OCI-LY1 (cell line): ENCODE measurements at regions not wholly inside any gene's neighbourhood (a gene's known extent, or its start where the extent isn't known, plus 50 kb on each side); places are given as distances from the start of the nearest gene placed in this dataset.

ENCODE experiments used
- H2AFZ ChIP-seq: fragments of 200-600 bp; sonication (generic), shearing (Covaris generic); 2 replicates; pipeline ENCODE4 v1.6.0; 2014; ENCODE audit warnings: antibody characterized with exemption, mild to moderate bottlenecking, low read length
- H3F3A ChIP-seq: fragments of 200-600 bp; sonication (generic), shearing (Covaris generic); 2 replicates; pipeline ENCODE4 v1.6.0; 2014; ENCODE audit warnings: mild to moderate bottlenecking, antibody characterized with exemption, low read length, moderate library complexity; ENCODE audit not compliant: insufficient read depth
- H3K27ac ChIP-seq: fragments of 200-600 bp; sonication (generic); 2 replicates; pipeline ENCODE4 v1.5.1; 2014; ENCODE audit warnings: low read length, mixed run types, mild to moderate bottlenecking, low read depth; ENCODE audit not compliant: poor library complexity, severe bottlenecking
- H3K27me3 ChIP-seq: fragments of 200-600 bp; sonication (generic); 2 replicates; pipeline ENCODE4 v1.6.0; 2014; ENCODE audit warnings: antibody characterized with exemption, mild to moderate bottlenecking, low read length, moderate library complexity; ENCODE audit not compliant: insufficient read depth
- H3K36me3 ChIP-seq: fragments of 200-600 bp; sonication (generic); 2 replicates; pipeline ENCODE4 v1.6.1; 2014; ENCODE audit warnings: mild to moderate bottlenecking, antibody characterized with exemption, low read length, moderate library complexity, mixed read lengths; ENCODE audit not compliant: insufficient read depth
- H3K4me1 ChIP-seq: fragments of 200-600 bp; sonication (generic); 2 replicates; pipeline ENCODE4 v1.5.1; 2014; ENCODE audit warnings: mild to moderate bottlenecking, low read length, moderate library complexity; ENCODE audit not compliant: insufficient read depth, severe bottlenecking
- H3K4me2 ChIP-seq: fragments of 200-600 bp; sonication (generic), shearing (Covaris generic); 2 replicates; pipeline ENCODE4 v1.6.1; 2014; ENCODE audit warnings: low read length
- H3K4me3 ChIP-seq: fragments of 200-600 bp; sonication (generic); 2 replicates; pipeline ENCODE4 v1.5.1; 2014; ENCODE audit warnings: low read length, low read depth, mild to moderate bottlenecking, mixed read lengths; ENCODE audit not compliant: poor library complexity, severe bottlenecking
- H3K79me2 ChIP-seq: fragments of 200-600 bp; shearing (Covaris generic); 2 replicates; pipeline ENCODE4 v1.6.1; 2016; ENCODE audit warnings: mixed run types, low read length, mixed read lengths; ENCODE audit not compliant: insufficient read depth
- H3K9ac ChIP-seq: fragments of 200-600 bp; sonication (generic), shearing (Covaris generic); 2 replicates; pipeline ENCODE4 v1.6.1; 2014; ENCODE audit warnings: mild to moderate bottlenecking, low read length, mixed read lengths
- H3K9me2 ChIP-seq: fragments of 200-600 bp; sonication (generic), shearing (Covaris generic); 2 replicates; pipeline ENCODE4 v1.6.1; 2014; ENCODE audit warnings: low read depth, mild to moderate bottlenecking, low read length, mixed read lengths
- H3K9me3 ChIP-seq: fragments of 200-600 bp; shearing (Covaris generic); 2 replicates; pipeline ENCODE4 v1.6.1; 2014; ENCODE audit warnings: low read length, mixed read lengths
- H4K20me1 ChIP-seq: fragments of 200-600 bp; sonication (generic), shearing (Covaris generic); 2 replicates; pipeline ENCODE4 v1.6.0; 2016; ENCODE audit warnings: mild to moderate bottlenecking, low read length; ENCODE audit not compliant: insufficient read depth
- CTCF ChIP-seq: fragments of 200-600 bp; sonication (generic), shearing (Covaris generic); IDR thresholded peaks from 2 replicates; pipeline ENCODE4 v1.5.1; 2017; ENCODE audit warnings: mild to moderate bottlenecking, antibody characterized with exemption, low read length, moderate library complexity, mixed read lengths
- EZH2 ChIP-seq: fragments of 200-600 bp; sonication (generic), shearing (Covaris generic); IDR thresholded peaks from 2 replicates; pipeline ENCODE4 v1.8.0; 2017; ENCODE audit warnings: borderline replicate concordance, mixed run types, mild to moderate bottlenecking, antibody characterized with exemption, low read length, moderate library complexity, mixed read lengths

GRCh38 chr6:86331919-86332318 lies 605.4 kb upstream of the HTR1E start:
- Histone ChIP-seq H3K4me1 (no peaks in the 10 kb centered on the region), H3K9me3 (no peaks in the 10 kb centered on the region), H3K4me2 (no peak overlapping the region), H3K9me2 (no peaks in the 10 kb centered on the region), H3K27me3 (no peaks in the 10 kb centered on the region), H2AFZ (no peak overlapping the region), H4K20me1 (no peaks in the 10 kb centered on the region), H3F3A (no peaks in the 10 kb centered on the region), H3K27ac (no peak overlapping the region), H3K4me3 (no peak overlapping the region), H3K9ac (no peak overlapping the region), H3K79me2 (no peaks in the 10 kb centered on the region), H3K36me3 (no peaks in the 10 kb centered on the region)
- TF ChIP-seq CTCF (no peak), EZH2 (no peak)

GRCh38 chr6:86331265-86331840 lies 606.0 kb upstream of the HTR1E start:
- Histone ChIP-seq H3K79me2 (no peaks in the 10 kb centered on the region), H3K27me3 (no peaks in the 10 kb centered on the region), H3K4me1 (no peaks in the 10 kb centered on the region), H4K20me1 (no peaks in the 10 kb centered on the region), H3K9me2 (no peaks in the 10 kb centered on the region), H3K4me2 (no peak overlapping the region), H3K4me3 (no peak overlapping the region), H3K9me3 (no peaks in the 10 kb centered on the region), H3K9ac (no peak overlapping the region), H2AFZ (no peak overlapping the region), H3K27ac (no peak overlapping the region), H3K36me3 (no peaks in the 10 kb centered on the region), H3F3A (no peaks in the 10 kb centered on the region)
- TF ChIP-seq CTCF (no peak), EZH2 (no peak)

GRCh38 chr6:86306210-86306609 lies 631.1 kb upstream of the HTR1E start:
- TF ChIP-seq CTCF (no peak), EZH2 (no peak)
- Histone ChIP-seq H3K27me3 (no peaks in the 10 kb centered on the region), H3K4me3 (no peak overlapping the region), H3K4me1 (no peaks in the 10 kb centered on the region), H3K4me2 (no peak overlapping the region), H3K27ac (no peak overlapping the region), H3K9ac (no peak overlapping the region), H2AFZ (no peak overlapping the region), H3K9me2 (no peaks in the 10 kb centered on the region), H4K20me1 (no peaks in the 10 kb centered on the region), H3K79me2 (no peaks in the 10 kb centered on the region), H3K36me3 (no peaks in the 10 kb centered on the region), H3F3A (no peaks in the 10 kb centered on the region), H3K9me3 (no peaks in the 10 kb centered on the region)
